RCC 7860 (cell line): ENCODE measurements at regions not wholly inside any gene's neighbourhood (a gene's known extent, or its start where the extent isn't known, plus 50 kb on each side); places are given as distances from the start of the nearest gene placed in this dataset.
A peak's percentile ranks its signal among the peaks of the same experiment; 100 is the strongest.
"Not testable (repeated sequence)": the region's sequence is repeated elsewhere in the genome, so short reads cannot be mapped to it uniquely, and the experiment has no call there.

ENCODE experiments used
- DNase-seq: peaks from one replicate; pipeline ENCODE4 v3.0.0-alpha.2; 2015; ENCODE audit warnings: low spot score
- FAIRE-seq: peaks from 2 replicates; lab custom pipeline; 2012; peaks lifted over from hg19 to GRCh38; lab: Jason Lieb, UNC

DNA sequence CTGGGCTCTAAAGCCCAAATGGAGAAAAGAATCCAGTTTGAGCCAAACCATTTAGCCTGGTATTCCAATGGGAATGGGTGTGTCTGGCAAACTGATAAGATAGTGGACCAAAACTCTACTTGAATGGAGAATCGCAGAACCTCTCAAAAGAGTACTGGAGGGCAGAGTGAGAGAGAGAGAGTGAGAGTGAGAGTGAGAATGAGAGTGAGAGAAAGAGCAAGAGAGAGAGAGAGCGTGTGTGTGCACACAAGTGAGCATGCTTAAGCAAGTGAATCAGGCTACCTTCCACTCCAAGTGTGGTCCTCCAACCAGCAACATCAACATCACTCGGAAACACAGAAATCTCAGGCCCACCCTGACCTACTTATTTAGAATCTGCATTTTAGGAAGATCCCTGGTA, 58.8 kb downstream of the UQCRFS1 start:
- no peak for FAIRE-seq
- DNase-seq = no peak

DNA sequence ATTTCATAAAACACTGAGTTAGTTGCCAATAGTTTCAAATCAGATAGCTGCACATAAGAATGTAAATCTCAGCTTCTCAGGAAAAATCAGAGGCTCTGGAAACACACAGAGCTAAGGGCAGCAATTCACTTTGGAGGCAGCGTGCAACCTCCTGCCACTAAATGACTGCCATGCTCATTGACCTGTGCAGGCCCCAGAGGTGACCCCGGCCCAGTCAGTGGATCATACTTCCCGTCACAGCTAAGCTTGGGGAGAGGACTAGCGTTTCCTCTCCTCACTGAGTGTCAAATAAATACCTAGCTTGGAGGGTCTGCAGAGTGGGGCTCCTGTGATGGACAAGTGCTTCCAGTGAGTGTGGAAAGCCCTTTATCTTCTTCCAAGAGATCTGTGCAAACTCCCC, 67.2 kb downstream of the UQCRFS1 start:
- no peak for FAIRE-seq
- DNase-seq = no peak

DNA sequence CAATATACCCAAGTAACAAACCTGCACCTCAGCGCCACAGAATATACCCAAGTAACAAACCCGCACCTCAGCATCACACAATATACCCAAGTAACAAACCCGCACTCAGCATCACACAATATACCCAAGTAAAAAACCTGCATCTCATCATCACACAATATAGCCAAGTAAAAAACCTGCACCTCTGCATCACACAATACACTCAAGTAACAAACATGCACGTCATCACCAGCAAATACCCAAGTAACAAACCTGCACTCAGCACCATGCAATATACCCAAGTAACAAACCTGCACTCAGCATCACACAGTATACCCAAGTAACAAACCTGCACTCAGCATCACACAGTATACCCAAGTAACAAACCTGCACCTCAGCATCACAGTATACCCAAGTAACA, 69.8 kb downstream of the UQCRFS1 start:
- FAIRE-seq = no peak
- no peak for DNase-seq

DNA sequence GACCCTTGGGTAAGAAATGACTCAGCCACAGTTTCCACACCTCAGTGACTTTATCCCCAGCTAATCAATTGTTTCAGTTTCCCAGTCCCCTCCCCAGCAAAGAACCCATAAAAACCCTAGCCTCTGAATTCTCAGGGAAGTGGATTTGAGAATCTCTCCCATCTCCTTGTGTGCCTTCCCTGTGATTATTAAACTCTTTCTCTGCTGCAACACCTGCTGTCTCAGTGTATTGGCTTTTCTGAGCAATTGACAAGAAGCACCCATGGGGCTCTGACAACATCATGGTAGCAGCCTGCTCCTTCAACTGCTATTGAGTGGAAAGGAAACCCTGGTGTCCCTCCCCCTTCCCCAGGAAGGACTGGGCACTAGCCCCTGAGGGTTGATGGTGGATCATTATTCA, 73.7 kb downstream of the UQCRFS1 start:
- no peak for FAIRE-seq
- DNase-seq = no peak

DNA sequence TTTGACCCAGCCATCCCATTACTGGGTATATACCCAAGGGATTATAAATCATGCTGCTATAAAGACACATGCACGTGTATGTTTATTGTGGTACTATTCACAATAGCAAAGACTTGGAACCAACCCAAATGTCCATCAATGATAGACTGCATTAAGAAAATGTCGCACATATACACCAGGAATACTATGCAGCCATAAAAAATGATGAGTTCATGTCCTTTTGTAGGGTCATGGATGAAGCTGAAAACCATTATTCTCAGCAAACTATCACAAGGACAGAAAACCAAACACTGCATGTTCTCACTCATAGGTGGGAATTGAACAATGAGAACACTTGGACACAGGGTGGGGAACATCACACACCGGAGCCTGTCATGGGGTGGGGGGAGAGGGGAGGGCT, 74.7 kb downstream of the UQCRFS1 start:
- not testable (repeated sequence) for DNase-seq, FAIRE-seq

DNA sequence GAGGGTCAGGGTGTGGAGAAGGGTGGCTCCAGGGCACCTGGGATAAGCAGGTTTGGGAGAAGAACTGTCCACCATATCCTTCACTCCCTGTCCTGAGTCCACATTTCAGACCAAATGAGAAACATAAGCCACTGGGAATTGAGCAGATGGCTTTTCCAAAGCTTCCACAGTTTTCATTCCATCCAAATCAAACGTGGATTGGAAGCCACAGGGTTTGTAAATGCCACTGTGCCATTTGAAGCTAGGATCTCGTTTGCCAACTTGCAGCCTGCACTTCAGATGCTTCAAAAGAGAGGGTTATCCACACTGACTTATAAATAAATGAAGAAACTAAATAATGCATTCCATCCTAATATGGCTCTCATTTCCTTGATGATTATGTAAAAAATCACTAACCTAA, 81.5 kb downstream of the UQCRFS1 start:
- no peak for DNase-seq
- FAIRE-seq = no peak

DNA sequence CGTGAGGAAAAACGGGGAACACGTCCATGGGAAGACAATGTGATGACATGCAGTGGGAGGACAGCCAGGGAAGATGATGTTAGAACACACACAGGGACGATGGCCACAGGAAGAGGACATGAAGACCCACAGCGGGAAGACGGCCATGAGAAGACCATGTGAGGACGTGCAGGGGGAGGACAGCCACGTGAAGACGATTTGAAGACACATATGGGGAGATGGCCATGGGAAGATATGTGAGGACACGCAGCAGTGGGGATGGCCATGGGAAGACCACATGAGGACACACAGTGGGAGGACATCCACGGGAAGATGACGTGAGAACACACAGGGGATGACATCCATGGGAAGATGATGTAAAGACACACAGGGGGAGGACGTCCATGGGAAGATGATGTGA, 83.8 kb downstream of the UQCRFS1 start:
- FAIRE-seq (no peak), DNase-seq (no peak)

DNA sequence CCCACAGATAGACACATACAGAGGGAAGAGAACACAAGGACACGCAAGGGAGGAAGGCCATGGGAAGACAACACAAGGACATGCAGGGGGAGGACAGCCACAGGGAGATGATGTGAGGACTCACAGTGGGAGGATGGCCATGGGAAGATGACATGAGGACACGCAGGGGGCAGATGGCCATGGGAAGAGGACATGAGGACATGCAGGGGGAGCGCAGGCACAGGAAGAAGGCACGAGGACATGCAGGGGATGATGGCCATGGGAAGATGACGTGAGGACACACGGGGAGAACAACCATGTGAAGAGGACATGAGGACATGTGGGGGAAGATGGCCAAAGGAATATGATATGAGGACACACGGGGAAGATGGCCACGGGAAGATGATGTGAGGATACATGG, 84.7 kb downstream of the UQCRFS1 start:
- no peak for FAIRE-seq
- DNase-seq = no peak

DNA sequence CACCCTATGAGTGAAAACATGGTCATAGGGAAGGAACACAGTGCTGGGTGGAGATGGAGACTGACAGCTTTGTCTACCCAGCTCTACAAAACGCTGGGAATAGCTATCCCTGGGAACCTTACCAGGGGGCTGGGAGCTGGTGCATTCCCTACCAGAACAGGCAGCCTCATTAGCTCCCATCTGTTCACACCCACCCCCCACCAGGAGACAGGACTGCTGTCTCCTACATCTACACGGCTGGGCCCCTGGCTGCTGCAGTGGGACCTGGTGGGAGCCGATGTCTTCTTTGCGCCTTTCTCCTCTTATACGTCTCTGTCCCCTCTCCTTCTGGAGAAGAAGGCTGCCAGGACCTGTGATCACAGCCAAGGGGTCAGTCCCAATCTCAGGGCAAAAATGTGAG, 90.8 kb downstream of the UQCRFS1 start:
- FAIRE-seq (no peak), DNase-seq (no peak)

DNA sequence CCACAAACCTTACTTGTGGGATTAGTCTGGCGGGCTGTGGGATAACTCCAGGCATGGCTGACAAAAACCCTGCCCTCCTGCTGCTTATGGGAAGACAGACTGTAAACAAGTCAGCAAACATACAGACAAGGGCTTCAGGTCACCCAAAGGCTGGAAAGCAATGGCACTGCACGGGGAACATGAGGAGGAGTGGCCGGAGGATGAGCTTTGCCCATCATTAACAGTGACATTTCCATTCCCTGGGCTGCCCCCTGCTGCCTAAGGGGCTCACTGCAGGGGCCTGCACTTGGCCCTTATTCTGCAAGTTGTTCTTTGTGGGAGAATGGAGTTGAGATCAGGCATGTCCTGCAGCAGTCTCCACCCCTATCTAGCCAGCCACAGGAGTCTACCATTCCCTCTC, 91.3 kb downstream of the UQCRFS1 start:
- DNase-seq (no peak), FAIRE-seq (no peak)

DNA sequence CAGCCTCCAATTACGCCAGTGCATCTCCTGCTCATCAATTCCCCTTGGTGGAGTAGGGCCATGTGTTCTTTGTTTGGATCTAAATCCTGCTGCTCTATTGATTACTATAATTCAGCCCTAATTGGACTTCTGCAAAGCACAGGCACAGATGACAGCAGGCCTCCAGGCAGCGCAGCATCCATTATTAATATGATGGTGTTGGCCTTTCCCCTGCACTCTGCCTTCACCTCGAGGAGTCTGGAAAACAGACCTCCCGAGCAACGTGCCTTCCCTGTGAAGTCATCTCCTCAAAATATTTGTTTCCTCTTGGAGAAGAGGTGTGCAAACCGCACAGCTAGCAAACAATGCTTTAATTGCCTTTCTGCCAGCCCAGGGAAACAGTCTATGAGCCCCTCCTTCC, 92.5 kb downstream of the UQCRFS1 start:
- FAIRE-seq (no peak), DNase-seq (no peak)

DNA sequence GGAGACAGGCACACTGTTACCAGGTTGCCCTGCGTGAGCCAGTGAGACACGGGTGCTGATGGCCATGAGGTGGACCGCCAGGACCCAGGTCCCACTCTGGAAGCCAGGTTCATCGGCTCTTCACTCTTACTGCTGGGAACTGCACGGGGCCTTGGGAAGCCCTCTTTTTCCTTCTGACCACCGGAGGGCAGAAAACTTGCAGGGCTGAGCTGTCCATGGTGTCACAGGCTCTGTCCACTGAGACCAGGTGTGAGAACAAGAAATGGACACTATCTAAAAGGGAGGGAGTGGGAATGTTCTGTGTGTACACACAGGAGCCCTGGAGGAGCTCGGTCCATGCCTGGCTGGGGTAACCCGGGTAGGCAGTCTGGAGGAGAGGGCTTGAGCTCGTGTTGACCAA, 93.4 kb downstream of the UQCRFS1 start:
- FAIRE-seq = no peak
- DNase-seq = no peak

DNA sequence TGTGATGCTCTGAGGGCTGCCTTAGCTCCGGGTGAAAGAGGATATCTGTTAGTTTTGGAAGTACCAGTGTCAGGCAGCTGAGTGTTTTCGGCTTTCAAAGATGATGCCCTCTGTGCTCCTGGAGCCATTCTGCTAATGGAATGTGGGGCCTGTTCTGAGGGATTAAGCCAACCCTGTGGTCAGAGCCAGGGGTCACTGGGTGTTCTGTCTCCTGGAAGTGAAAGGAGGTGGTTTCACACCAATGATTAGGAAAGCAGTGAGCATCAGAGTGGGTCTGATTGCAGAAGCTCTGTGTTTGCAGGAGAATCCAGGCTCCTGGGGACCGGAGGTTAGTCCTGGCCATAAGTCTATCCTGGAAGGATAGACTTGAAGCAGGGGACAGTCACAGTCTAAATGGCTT, 94.6 kb downstream of the UQCRFS1 start:
- FAIRE-seq (no peak), DNase-seq (no peak)

DNA sequence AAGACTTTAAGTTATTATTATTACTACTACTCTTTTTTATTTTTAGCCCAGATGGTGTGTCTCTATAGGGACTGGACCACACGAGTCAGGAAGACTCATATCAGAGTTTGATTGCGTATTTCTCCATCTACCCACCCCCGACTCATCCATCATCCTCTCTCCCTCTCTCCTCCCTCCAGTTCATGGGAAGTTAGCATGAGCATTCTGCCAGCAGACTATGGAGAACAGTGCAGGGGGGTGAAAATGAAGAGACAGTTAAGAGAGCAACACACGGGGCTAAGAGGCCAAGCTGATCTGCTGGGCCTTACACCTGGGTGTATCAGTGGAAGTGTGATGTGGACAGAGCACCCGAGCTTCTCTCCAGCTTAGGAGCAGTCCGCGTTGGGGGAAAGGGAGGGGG, 95.0 kb downstream of the UQCRFS1 start:
- DNase-seq (no peak), FAIRE-seq (no peak)

DNA sequence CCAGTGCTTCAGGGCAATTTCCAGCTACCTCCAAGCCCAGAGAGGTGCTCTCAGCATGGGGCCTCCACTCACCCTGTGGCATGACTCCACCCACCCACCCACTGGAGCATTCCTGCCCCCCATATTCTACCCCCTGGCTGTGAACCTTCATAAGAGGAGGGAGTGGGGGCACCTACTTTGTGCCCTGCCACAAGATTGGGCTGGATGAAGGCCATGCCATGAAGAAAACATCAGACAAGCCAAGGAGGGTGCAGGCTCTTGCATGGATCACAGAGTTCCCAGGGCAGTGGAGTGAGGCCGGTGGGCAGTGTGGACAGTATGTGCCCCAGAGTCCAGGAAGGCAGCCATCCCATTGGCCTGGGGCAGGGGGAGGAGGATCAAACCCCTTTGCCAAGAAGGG, 97.8 kb downstream of the UQCRFS1 start:
- no peak for FAIRE-seq

DNA sequence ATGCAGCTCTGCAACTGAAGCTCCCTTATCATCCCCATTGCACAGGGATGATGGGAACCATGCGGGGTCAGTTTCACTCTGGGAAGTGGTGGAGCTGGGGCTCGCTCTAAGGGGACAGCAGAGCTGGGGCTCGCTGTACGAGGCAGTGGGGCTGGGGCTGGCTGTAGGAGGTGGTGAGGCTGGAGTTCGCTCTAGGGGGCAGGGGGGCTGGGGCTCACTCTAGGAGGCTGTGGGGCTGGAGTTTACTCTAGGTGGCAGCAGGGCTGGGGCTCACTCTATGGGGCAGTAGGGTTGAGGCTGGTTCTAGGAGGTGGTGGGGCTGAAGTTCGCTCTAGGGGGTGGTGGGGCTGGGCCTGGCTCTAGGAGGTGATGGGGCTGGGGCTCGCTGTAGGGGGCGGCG, 99.1 kb downstream of the UQCRFS1 start:
- FAIRE-seq (no peak), DNase-seq (no peak)

More for the DNA sequence above, 97.8 kb downstream of the UQCRFS1 start:
- DNase-seq = no peak

DNA sequence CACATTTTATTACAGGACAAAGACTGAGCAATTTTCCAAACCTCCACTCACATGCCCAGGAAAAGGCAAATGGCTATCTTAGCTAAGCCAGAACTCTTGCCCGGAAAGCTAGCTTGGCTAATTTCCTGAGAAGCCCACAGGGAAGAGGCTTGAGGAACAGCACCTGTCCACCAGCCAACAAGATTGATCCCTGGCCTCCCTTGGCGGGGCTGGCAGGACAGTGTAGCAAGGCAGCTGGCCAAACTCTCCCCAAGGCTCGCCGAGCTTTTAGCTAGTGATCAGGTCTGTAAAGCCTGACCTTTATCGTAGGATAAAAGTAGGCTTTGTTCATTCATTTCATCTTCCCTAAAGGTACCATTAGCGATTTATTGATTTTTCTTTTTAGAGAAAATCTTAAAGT, 101.4 kb downstream of the UQCRFS1 start:
- DNase-seq = no peak

DNA sequence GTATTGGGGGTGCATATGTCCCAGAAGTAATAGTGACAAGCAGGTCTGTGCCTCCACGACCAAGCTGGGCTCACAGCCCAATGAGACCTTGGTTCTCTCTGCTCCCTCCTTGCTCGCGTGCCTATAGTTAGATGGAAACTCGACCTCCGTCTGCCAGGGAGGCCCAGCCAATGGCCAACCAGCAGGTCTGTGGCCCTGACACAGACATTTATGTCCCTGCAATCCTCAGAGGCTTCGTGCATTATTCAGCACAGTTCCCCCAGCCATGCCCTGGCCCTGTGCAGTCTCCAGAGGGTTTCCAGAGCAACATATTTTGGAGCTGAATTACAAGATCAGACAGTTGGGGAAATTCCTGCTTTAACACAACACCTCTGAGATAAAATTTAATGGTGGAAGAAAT, 105.1 kb downstream of the UQCRFS1 start:
- DNase-seq (no peak), FAIRE-seq (no peak)

More for the DNA sequence above, 101.4 kb downstream of the UQCRFS1 start:
- FAIRE-seq = no peak

DNA sequence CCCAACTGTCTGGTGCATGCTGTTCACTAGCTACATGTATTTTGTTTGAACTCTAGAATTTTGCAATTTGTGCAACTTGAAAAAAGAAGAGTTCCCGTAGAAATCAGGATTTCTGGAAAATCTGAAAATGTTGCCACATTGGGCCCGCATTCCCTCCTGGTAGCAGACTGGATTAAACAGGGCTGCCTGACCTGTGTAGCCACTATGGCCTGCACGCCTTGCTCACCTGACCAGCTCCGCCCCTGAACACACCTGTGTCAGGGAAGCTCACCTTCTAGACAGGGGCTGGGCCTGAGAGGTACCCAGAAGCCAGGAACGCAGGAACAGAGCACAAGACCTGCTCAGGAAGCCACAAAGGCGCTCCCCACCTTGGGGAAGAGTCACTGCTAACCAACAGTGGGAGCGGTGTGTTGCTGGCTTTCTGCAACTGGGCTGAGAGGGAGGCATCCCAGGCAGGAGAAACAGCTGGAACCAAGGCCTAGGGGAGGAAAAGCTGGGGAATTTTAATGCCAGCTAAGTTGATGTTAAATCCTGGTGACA, 106.5 kb downstream of the UQCRFS1 start:
- FAIRE-seq (no peak), DNase-seq (no peak)

DNA sequence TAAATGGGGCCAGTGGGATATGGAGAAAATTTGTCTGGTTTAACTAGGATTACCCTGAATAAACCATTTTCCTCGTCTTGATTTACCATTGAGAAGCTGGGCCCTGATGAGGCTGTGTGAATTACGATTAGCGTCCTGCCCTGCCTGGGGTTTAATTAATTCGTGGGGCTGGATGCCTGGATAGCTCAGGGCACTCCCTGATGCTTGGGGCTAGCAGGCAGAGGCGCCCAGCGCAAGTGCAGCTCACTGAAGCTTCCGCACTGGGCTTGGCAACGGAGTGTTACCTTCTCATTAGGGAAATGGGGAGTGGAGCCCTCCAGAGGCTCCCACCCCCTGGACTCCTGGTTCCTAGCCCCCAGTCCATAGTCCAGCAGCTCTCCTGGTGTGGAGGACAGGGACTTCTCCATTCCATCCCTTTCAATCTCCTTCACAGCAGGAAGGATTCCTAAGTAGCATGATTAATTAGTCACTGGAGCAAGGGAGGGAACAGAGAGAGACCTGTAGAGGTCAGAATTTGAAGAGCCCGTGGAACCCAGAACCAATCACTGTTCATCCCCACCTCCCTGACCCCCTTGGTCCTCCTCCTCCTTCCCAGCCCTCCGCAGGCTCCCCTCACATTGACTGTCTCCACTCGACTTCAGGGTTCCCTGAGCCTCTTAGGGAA, 107.2 kb downstream of the UQCRFS1 start:
- no peak for FAIRE-seq

DNA sequence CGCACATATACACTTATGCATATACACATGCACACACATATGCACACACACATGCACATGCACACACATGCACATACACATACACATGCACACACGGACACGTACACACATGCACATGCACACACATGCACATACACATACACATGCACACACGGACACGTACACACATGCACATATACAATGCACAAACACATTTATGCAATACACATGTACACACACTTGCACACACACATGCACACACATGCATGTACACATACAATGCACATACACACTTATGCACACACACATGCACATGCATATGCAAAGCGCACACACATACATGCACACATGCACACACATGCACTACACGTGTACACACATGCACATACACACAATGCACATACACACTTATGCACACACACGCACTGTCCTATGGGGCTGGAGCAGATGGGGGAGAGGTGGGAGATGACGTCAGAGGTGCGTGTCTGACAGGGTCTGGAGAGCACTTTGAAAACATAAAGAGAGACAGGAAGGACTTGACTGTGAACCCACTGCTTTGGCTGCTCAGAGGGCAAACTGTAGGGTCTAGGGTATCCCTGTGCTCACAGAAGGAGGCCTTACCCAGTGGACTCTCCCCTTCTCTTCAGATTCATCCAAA, 108.2 kb downstream of the UQCRFS1 start:
- FAIRE-seq = no peak
- DNase-seq = no peak

More for the DNA sequence above, 107.2 kb downstream of the UQCRFS1 start:
- DNase-seq = no peak

DNA sequence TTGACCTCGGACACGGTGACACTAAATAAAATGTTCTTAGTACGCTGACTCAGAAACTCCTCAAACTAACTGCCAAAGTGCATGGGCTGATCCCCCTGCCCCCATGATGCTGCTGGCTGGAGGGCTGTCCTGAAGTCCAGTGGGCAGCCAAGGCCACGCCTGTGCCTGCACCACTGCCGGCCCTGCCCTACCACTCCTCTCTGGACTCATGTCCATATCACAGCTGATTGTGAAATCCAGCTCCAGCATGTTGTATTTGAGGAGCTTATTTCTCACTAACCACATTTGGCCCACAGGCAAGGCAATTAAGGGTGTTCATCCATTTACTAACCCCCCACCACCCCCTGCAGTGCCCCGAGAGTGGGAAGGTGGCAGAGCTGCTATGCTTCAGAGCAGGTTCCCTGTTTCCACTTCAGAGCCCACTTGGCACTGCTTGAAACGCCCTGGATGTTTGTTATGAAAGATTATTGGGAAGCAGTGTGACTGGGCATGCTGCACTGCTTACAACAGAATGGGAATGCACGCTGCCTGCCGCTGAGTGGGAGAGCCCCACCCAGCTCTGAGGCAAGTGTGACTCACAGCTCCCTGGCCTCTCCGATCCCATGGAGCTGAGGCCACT, 114.0 kb downstream of the UQCRFS1 start:
- DNase-seq = peak; percentile 81
- peak; percentile 79 for FAIRE-seq
